ENCODE measurements at regions not wholly inside any gene's neighbourhood (a gene's known extent, or its start where the extent isn't known, plus 50 kb on each side); places are given as distances from the start of the nearest gene placed in this dataset.
"Not testable (repeated sequence)": the region's sequence is repeated elsewhere in the genome, so short reads cannot be mapped to it uniquely, and the experiment has no call there.

DNA sequence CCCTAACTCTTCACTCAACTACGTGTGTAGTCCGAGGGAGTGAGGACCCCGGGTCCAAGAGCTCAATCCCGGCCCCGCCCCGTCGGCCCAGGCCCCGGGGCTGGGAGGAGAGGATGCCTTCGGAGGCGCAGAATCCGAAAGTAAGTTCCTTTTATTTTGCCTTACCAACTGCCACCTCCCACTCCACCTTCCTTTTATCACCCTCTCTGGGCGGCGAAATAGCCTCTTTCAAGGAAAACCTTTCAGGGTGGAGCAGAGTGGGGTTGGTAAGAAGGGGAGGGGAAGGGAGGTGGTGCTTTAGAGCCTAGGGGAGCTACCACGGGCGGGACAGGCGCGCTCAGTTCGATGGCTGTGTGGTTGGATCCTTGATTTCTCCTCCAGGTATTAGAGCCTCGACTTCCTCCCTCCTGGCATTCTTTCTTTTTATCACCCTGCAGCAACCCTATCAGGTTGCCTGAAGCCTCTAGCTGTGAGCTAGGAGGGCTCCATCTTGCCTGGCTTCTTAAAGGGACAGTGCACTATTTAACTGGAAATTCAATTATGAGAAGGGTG, 191.2 kb downstream of the RRAGB start:
- Histone ChIP-seq H3K4me1 (ENCODE audit: low read length) (peaks cover 10% of the 10 kb centered on the region), H3K36me3 (replicated peaks; ENCODE audit: low read depth, low read length) (no peaks in the 10 kb centered on the region)

GRCh38 chrX:55919367-55920221, 202.0 kb downstream of the RRAGB start:
- H3K79me2 ChIP-seq (ENCODE audit: low read length), result no peaks in the 10 kb centered on the region

More for the DNA sequence above, 191.2 kb downstream of the RRAGB start:
- Histone ChIP-seq H2AFZ (ENCODE audit: low read depth, low read length) (peak overlapping the region; percentile 97), H3K9me3 (ENCODE audit: insufficient read depth, low read length) (no peaks in the 10 kb centered on the region), H3K79me2 (ENCODE audit: low read length) (no peaks in the 10 kb centered on the region), H4K20me1 (ENCODE audit: insufficient read depth, low read length) (no peaks in the 10 kb centered on the region), H3K9ac (ENCODE audit: low read length) (peak overlapping the region; percentile 82), H3K4me2 (ENCODE audit: low read length) (peak overlapping the region; percentile 76), H3K27ac (ENCODE audit: low read length) (peak overlapping the region; percentile 43), H3K27me3 (ENCODE audit: low read depth, low read length) (no peaks in the 10 kb centered on the region), H3K4me3 (ENCODE audit: low read length) (peak overlapping the region; percentile 94)
- no peak for TF ChIP-seq CTCF (IDR thresholded peaks at IDR 0.05; ENCODE audit: low read depth, low read length)
- no peak for TF ChIP-seq EZH2phosphoT487 (IDR thresholded peaks at IDR 0.05; ENCODE audit: low read depth)

DNA sequence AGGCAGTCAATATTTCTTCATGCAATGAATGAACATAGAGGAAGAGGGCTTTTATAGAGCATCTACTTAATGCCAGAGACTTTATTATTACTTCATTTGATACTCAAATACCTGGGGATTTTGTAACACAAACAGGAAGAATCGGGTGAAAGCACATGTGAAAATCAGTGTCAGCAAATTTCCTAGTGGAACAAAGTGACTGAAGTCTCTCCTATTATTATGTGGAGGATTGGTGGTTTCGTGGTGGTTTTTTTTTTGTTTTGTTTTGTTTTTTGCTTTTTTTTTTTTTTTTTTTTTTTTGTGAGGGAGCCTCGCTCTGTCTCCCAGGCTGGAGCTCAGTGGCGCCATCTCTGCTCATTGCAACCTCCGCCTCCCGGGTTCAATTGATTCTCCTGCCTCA, 207.0 kb downstream of the RRAGB start:
- no peaks in the 10 kb centered on the region for H3K36me3 ChIP-seq (replicated peaks; ENCODE audit: low read depth, low read length)

More at GRCh38 chrX:55919367-55920221, 202.0 kb downstream of the RRAGB start:
- TF ChIP-seq CTCF (IDR thresholded peaks at IDR 0.05; ENCODE audit: low read depth, low read length) (peak; percentile 31; the same call in 1 of the 2 replicates), EZH2phosphoT487 (IDR thresholded peaks at IDR 0.05; ENCODE audit: low read depth) (no peak)
- H3K9ac ChIP-seq (ENCODE audit: low read length), result peak overlapping the region; percentile 36; the same call in 1 of the 2 replicates
- 0 out of 2 replicates have a peak, but pooled peaks cover 2% of the 10 kb centered on the region for H3K27me3 ChIP-seq (ENCODE audit: low read depth, low read length)
- no peaks in the 10 kb centered on the region for H4K20me1 ChIP-seq (ENCODE audit: insufficient read depth, low read length)
- peak overlapping the region; percentile 49 for H3K4me3 ChIP-seq (ENCODE audit: low read length)
- H3K4me2 ChIP-seq (ENCODE audit: low read length), result peak overlapping the region; percentile 75
- no peaks in the 10 kb centered on the region for H3K9me3 ChIP-seq (ENCODE audit: insufficient read depth, low read length)
- H3K4me1 ChIP-seq (ENCODE audit: low read length), result peaks cover 17% of the 10 kb centered on the region
- no peak overlapping the region for H3K27ac ChIP-seq (ENCODE audit: low read length)
- no peak overlapping the region for H2AFZ ChIP-seq (ENCODE audit: low read depth, low read length)
- H3K36me3 ChIP-seq (replicated peaks; ENCODE audit: low read depth, low read length), result no peaks in the 10 kb centered on the region

GRCh38 chrX:55928529-55928928, 211.0 kb downstream of the RRAGB start:
- H3K79me2 ChIP-seq (ENCODE audit: low read length); H2AFZ ChIP-seq (ENCODE audit: low read depth, low read length); H4K20me1 ChIP-seq (ENCODE audit: insufficient read depth, low read length); H3K9me3 ChIP-seq (ENCODE audit: insufficient read depth, low read length); H3K27me3 ChIP-seq (ENCODE audit: low read depth, low read length); H3K4me1 ChIP-seq (ENCODE audit: low read length); H3K4me2 ChIP-seq (ENCODE audit: low read length); H3K27ac ChIP-seq (ENCODE audit: low read length); H3K9ac ChIP-seq (ENCODE audit: low read length); H3K36me3 ChIP-seq (replicated peaks; ENCODE audit: low read depth, low read length); H3K4me3 ChIP-seq (ENCODE audit: low read length): not testable (repeated sequence)

More for the DNA sequence above, 207.0 kb downstream of the RRAGB start:
- Histone ChIP-seq H3K27me3 (ENCODE audit: low read depth, low read length) (no peaks in the 10 kb centered on the region), H3K4me3 (ENCODE audit: low read length) (no peak overlapping the region), H2AFZ (ENCODE audit: low read depth, low read length) (no peak overlapping the region), H3K79me2 (ENCODE audit: low read length) (no peaks in the 10 kb centered on the region), H4K20me1 (ENCODE audit: insufficient read depth, low read length) (no peaks in the 10 kb centered on the region), H3K4me1 (ENCODE audit: low read length) (peaks cover 6% of the 10 kb centered on the region), H3K4me2 (ENCODE audit: low read length) (no peak overlapping the region), H3K9me3 (ENCODE audit: insufficient read depth, low read length) (no peaks in the 10 kb centered on the region), H3K9ac (ENCODE audit: low read length) (no peak overlapping the region), H3K27ac (ENCODE audit: low read length) (no peak overlapping the region)
- TF ChIP-seq EZH2phosphoT487 (IDR thresholded peaks at IDR 0.05; ENCODE audit: low read depth) (no peak), CTCF (IDR thresholded peaks at IDR 0.05; ENCODE audit: low read depth, low read length) (no peak)
